ENCODE measurements at regions not wholly inside any gene's neighbourhood (a gene's known extent, or its start where the extent isn't known, plus 50 kb on each side); places are given as distances from the start of the nearest gene placed in this dataset.

DNA sequence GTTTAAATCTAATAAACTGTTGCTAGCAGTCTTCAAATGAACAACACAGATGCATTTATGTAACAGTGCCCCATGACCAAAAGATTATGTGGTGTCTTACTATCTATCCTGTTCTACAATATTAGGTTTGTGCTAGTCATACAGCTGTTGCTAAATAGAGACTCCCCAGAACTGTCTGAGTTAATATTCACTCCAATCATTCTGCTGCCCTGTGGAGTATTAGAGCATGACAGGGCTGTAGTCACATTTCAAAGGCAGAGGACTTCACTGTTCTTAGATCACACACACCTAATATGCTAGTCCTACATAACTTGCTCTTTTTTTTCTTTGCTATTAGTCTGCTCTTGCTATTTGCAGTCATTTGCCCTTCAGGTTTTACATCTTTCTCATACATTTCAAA is 157.6 kb upstream of the MDGA2 start:
- no peak for TF ChIP-seq CTCF (IDR thresholded peaks at IDR 0.05)
- no peak for TF ChIP-seq POLR2A (IDR thresholded peaks at IDR 0.05)
